Astrocyte (in vitro differentiated cells and primary cell): ENCODE measurements at regions not wholly inside any gene's neighbourhood (a gene's known extent, or its start where the extent isn't known, plus 50 kb on each side); places are given as distances from the start of the nearest gene placed in this dataset.

Experiments used
- DNase-seq: peaks from one replicate; pipeline ENCODE4 v3.0.0-alpha.2; 2010; ENCODE audit warnings: low read depth
- FAIRE-seq: peaks from 2 replicates; lab custom pipeline; 2011; peaks lifted over from hg19 to GRCh38; lab: Jason Lieb, UNC
- H2AFZ ChIP-seq: 2 replicates; pipeline ENCODE4 v1.6.0; 2012; ENCODE audit warnings: low read depth, low read length, inconsistent platforms
- H3K27ac ChIP-seq: 2 replicates; pipeline ENCODE4 v1.5.1; 2011; ENCODE audit warnings: low read depth, low read length, inconsistent platforms
- H3K27me3 ChIP-seq: 2 replicates; pipeline ENCODE4 v1.6.0; 2011; ENCODE audit warnings: low read length, inconsistent platforms; ENCODE audit not compliant: insufficient read depth
- H3K36me3 ChIP-seq: 2 replicates; pipeline ENCODE4 v1.5.1; 2011; ENCODE audit warnings: low read length, inconsistent platforms; ENCODE audit not compliant: insufficient read depth
- H3K4me1 ChIP-seq: 2 replicates; pipeline ENCODE4 v1.5.1; 2011; ENCODE audit warnings: low read length, inconsistent platforms; ENCODE audit not compliant: insufficient read depth
- H3K4me2 ChIP-seq: 2 replicates; pipeline ENCODE4 v1.6.0; 2012; ENCODE audit warnings: low read length, inconsistent platforms
- H3K4me3 ChIP-seq: 2 replicates; pipeline ENCODE4 v1.5.1; 2011; ENCODE audit warnings: low read depth, mild to moderate bottlenecking, low read length, inconsistent platforms; ENCODE audit not compliant: insufficient read depth
- H3K79me2 ChIP-seq: 2 replicates; pipeline ENCODE4 v1.6.0; 2012; ENCODE audit warnings: mild to moderate bottlenecking, low read length, inconsistent platforms; ENCODE audit not compliant: insufficient read depth
- H3K9ac ChIP-seq: 2 replicates; pipeline ENCODE4 v1.6.0; 2012; ENCODE audit warnings: mild to moderate bottlenecking, low read length, inconsistent platforms
- H3K9me3 ChIP-seq: 2 replicates; pipeline ENCODE4 v1.5.1; 2012; ENCODE audit warnings: low read depth, mild to moderate bottlenecking, low read length, inconsistent platforms; ENCODE audit not compliant: insufficient read depth
- H4K20me1 ChIP-seq: 2 replicates; pipeline ENCODE4 v1.6.0; 2012; ENCODE audit warnings: low read length, inconsistent platforms; ENCODE audit not compliant: insufficient read depth
- H3K27ac Mint-ChIP-seq: one replicate; pipeline ENCODE4 v1.8.0; 2021; ENCODE audit warnings: mild to moderate bottlenecking, mixed read lengths; ENCODE audit not compliant: unreplicated experiment
- H3K27me3 Mint-ChIP-seq: one replicate; pipeline ENCODE4 v1.8.0; 2021; ENCODE audit warnings: low read depth, mixed read lengths; ENCODE audit not compliant: unreplicated experiment
- H3K36me3 Mint-ChIP-seq: one replicate; pipeline ENCODE4 v1.8.0; 2021; ENCODE audit warnings: low read depth, mixed read lengths; ENCODE audit not compliant: unreplicated experiment
- H3K4me1 Mint-ChIP-seq: one replicate; pipeline ENCODE4 v1.8.0; 2021; ENCODE audit warnings: low read depth, mixed read lengths; ENCODE audit not compliant: unreplicated experiment
- H3K4me3 Mint-ChIP-seq: one replicate; pipeline ENCODE4 v1.8.0; 2021; ENCODE audit warnings: mild to moderate bottlenecking, moderate library complexity, mixed read lengths; ENCODE audit not compliant: unreplicated experiment
- H3K9me3 Mint-ChIP-seq: one replicate; pipeline ENCODE4 v1.8.0; 2021; ENCODE audit warnings: mild to moderate bottlenecking, mixed read lengths; ENCODE audit not compliant: unreplicated experiment
- CTCF ChIP-seq: IDR thresholded peaks from 2 replicates; pipeline ENCODE4 v1.5.1; 2011; ENCODE audit warnings: low read depth, mild to moderate bottlenecking, inconsistent platforms, low read length, moderate library complexity; ENCODE audit not compliant: insufficient read depth
- EZH2 ChIP-seq: IDR thresholded peaks from 2 replicates; pipeline ENCODE4 v1.6.1; 2012; ENCODE audit warnings: mild to moderate bottlenecking, low read length, inconsistent platforms; ENCODE audit not compliant: insufficient read depth

GRCh38 chr2:43074592-43075053, 151.8 kb downstream of the ZFP36L2 start:
- no peak for FAIRE-seq
- Histone ChIP-seq H3K9me3 (no peaks in the 10 kb centered on the region), H3K4me1 (peaks cover 33% of the 10 kb centered on the region), H3K36me3 (no peaks in the 10 kb centered on the region), H2AFZ (peak overlapping the region; percentile 29), H3K9ac (peak overlapping the region; percentile 64), H3K27ac (peak overlapping the region; percentile 94), H3K79me2 (no peaks in the 10 kb centered on the region), H3K4me3 (no peak overlapping the region), H3K4me2 (peak overlapping the region; percentile 65), H4K20me1 (no peaks in the 10 kb centered on the region), H3K27me3 (no peaks in the 10 kb centered on the region)
- Mint-ChIP-seq H3K4me3 (no peak overlapping the region), H3K27me3 (peaks cover 23% of the 10 kb centered on the region), H3K36me3 (no peaks in the 10 kb centered on the region), H3K4me1 (peaks cover 32% of the 10 kb centered on the region), H3K27ac (no peak overlapping the region), H3K9me3 (peaks cover 2% of the 10 kb centered on the region)
- no peak for TF ChIP-seq EZH2
- no peak for TF ChIP-seq CTCF
- no peak for DNase-seq

GRCh38 chr2:43074052-43074451, 152.4 kb downstream of the ZFP36L2 start:
- H2AFZ ChIP-seq, result no peak overlapping the region
- no peak overlapping the region for H3K4me3 ChIP-seq
- TF ChIP-seq CTCF (no peak), EZH2 (no peak)
- peaks cover 32% of the 10 kb centered on the region for H3K4me1 Mint-ChIP-seq
- peak overlapping the region; percentile 29 for H3K4me2 ChIP-seq
- peak overlapping the region; percentile 94 for H3K27ac ChIP-seq
- no peak overlapping the region for H3K27ac Mint-ChIP-seq
- no peaks in the 10 kb centered on the region for H3K9me3 ChIP-seq
- no peak overlapping the region for H3K9ac ChIP-seq
- H3K27me3 Mint-ChIP-seq, result peaks cover 23% of the 10 kb centered on the region
- H3K36me3 Mint-ChIP-seq, result no peaks in the 10 kb centered on the region
- FAIRE-seq (no peak), DNase-seq (no peak)
- no peaks in the 10 kb centered on the region for H3K79me2 ChIP-seq
- no peaks in the 10 kb centered on the region for H3K27me3 ChIP-seq
- no peaks in the 10 kb centered on the region for H3K9me3 Mint-ChIP-seq
- no peaks in the 10 kb centered on the region for H3K36me3 ChIP-seq
- H4K20me1 ChIP-seq, result no peaks in the 10 kb centered on the region
- H3K4me1 ChIP-seq, result peaks cover 33% of the 10 kb centered on the region
- H3K4me3 Mint-ChIP-seq, result no peak overlapping the region

GRCh38 chr2:43073401-43073825, 153.0 kb downstream of the ZFP36L2 start:
- DNase-seq (peak; percentile 46), FAIRE-seq (no peak)
- no peaks in the 10 kb centered on the region for H3K9me3 ChIP-seq
- H3K9ac ChIP-seq, result no peak overlapping the region
- Mint-ChIP-seq H3K36me3 (no peaks in the 10 kb centered on the region), H3K4me1 (peaks cover 32% of the 10 kb centered on the region), H3K4me3 (no peak overlapping the region), H3K9me3 (no peaks in the 10 kb centered on the region), H3K27me3 (peaks cover 23% of the 10 kb centered on the region), H3K27ac (no peak overlapping the region)
- H4K20me1 ChIP-seq, result no peaks in the 10 kb centered on the region
- peaks cover 39% of the 10 kb centered on the region for H3K4me1 ChIP-seq
- no peaks in the 10 kb centered on the region for H3K79me2 ChIP-seq
- peak overlapping the region; percentile 29 for H3K4me2 ChIP-seq
- H2AFZ ChIP-seq, result peak overlapping the region; percentile 13
- no peaks in the 10 kb centered on the region for H3K27me3 ChIP-seq
- no peak overlapping the region for H3K27ac ChIP-seq
- TF ChIP-seq CTCF, result no peak
- no peak for TF ChIP-seq EZH2
- H3K36me3 ChIP-seq, result no peaks in the 10 kb centered on the region
- no peak overlapping the region for H3K4me3 ChIP-seq
